HEK293T (cell line): ENCODE measurements at regions not wholly inside any gene's neighbourhood (a gene's known extent, or its start where the extent isn't known, plus 50 kb on each side); places are given as distances from the start of the nearest gene placed in this dataset.

Experiments
- CTCF ChIA-PET: fragments of 350-600 bp; formaldehyde crosslinking; extraction: SDS; loops from one replicate; lab custom pipeline; 2021; ENCODE audit warnings: antibody characterized with exemption, inconsistent platforms; lab: Yijun Ruan, JAX
- POLR2A ChIA-PET: fragments of 350-600 bp; formaldehyde crosslinking; extraction: SDS; loops from one replicate; lab custom pipeline; 2020; ENCODE audit warnings: antibody characterized with exemption, inconsistent platforms; lab: Yijun Ruan, JAX
- DNase-seq: peaks from one replicate; pipeline ENCODE4 v3.0.0; 2012; ENCODE audit warnings: mixed read lengths; ENCODE audit errors: extremely low spot score
- ARNT ChIP-seq: fragments of 450-650 bp; IDR thresholded peaks from 2 replicates; pipeline ENCODE4 v1.6.1; 2017; ENCODE audit warnings: mild to moderate bottlenecking
- BHLHE40 ChIP-seq: fragments of 450-650 bp; IDR thresholded peaks from 2 replicates; pipeline ENCODE4 v1.6.1; 2016; ENCODE audit warnings: mild to moderate bottlenecking, moderate library complexity, borderline replicate concordance
- CTBP1 ChIP-seq: fragments of 450-650 bp; IDR thresholded peaks from 2 replicates; pipeline ENCODE4 v1.6.1; 2016; ENCODE audit warnings: borderline replicate concordance
- ELF4 ChIP-seq: fragments of 450-650 bp; IDR thresholded peaks from 2 replicates; pipeline ENCODE4 v1.6.1; 2017; ENCODE audit warnings: antibody characterized with exemption
- FOXA1 ChIP-seq: fragments of 450-650 bp; IDR thresholded peaks from 2 replicates; pipeline ENCODE4 v1.6.1; 2016; ENCODE audit warnings: mild to moderate bottlenecking
- FOXK2 ChIP-seq: fragments of 450-650 bp; IDR thresholded peaks from 2 replicates; pipeline ENCODE4 v1.6.1; 2016; ENCODE audit warnings: mild to moderate bottlenecking
- FOXM1 ChIP-seq: fragments of 450-650 bp; IDR thresholded peaks from 2 replicates; pipeline ENCODE4 v1.6.1; 2017; ENCODE audit warnings: mild to moderate bottlenecking, borderline replicate concordance
- HDGF ChIP-seq: fragments of 450-650 bp; IDR thresholded peaks from 2 replicates; pipeline ENCODE4 v1.6.1; 2017; ENCODE audit warnings: antibody characterized with exemption, borderline replicate concordance
- L3MBTL2 ChIP-seq: fragments of 450-650 bp; conservative IDR thresholded peaks from 2 replicates; pipeline ENCODE4 v1.6.1; 2016; ENCODE audit warnings: mild to moderate bottlenecking
- LEF1 ChIP-seq: fragments of 450-650 bp; IDR thresholded peaks from 2 replicates; pipeline ENCODE4 v1.6.1; 2017; ENCODE audit warnings: mild to moderate bottlenecking, borderline replicate concordance
- NFRKB ChIP-seq: fragments of 450-650 bp; IDR thresholded peaks from 2 replicates; pipeline ENCODE4 v1.6.1; 2016; ENCODE audit warnings: mild to moderate bottlenecking, moderate library complexity
- SP1 ChIP-seq: fragments of 450-650 bp; IDR thresholded peaks from 2 replicates; pipeline ENCODE4 v1.6.1; 2017
- SUZ12 ChIP-seq: fragments of 450-650 bp; IDR thresholded peaks from 2 replicates; pipeline ENCODE4 v1.6.1; 2016; ENCODE audit warnings: mild to moderate bottlenecking
- TARDBP ChIP-seq: fragments of 450-650 bp; IDR thresholded peaks from 2 replicates; pipeline ENCODE4 v1.6.1; 2016
- ZNF384 ChIP-seq: fragments of 450-650 bp; IDR thresholded peaks from 2 replicates; pipeline ENCODE4 v1.6.1; 2016
- TF ChIP-seq, protein P1 (sequence below): fragments of 450-650 bp; IDR thresholded peaks from 2 replicates; pipeline ENCODE4 v1.6.1; 2016

DNA sequence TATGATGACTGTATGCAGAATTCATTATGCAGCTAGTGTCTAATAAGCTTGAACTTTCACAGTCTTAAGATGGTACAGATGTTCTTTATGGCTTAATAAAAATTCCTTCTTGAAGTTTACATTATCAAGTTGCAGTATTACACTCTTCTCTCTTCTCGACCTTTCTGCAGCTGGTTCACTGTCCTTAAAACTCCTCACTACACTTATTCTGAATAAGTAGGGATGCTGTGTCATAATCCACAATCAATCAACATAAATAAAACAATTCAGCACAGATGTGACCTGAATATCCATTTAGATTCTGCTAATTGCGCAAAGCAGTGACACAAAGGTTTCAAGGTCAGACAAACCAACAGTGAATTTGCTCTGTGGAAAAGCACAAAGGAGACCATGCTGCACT is 356.8 kb downstream of the SUCLG1 start:
- CTCF ChIA-PET: no interaction called here

DNA sequence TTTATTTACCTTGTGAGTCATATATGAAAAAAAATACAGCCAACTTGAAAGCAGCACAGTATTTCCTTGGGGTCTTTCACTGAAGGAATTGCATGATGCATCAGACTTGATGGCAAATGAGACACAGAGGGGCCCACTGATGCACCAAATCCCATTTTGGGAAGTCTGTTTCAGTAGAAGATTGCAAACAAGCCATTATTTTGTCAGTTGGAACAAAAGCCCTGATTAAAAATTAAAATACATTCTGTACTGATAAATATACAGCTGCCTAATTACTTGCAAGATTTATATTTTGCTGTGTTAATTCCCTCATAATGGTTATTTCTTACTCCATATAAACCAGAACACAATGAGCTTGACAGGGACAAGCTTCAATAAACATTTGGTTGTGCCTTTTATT is 370.4 kb downstream of the SUCLG1 start:
- no peak for TF ChIP-seq ZNF384
- TF ChIP-seq FOXA1: no peak
- TF ChIP-seq TARDBP: no peak
- TF ChIP-seq FOXM1: no peak
- no peak for TF ChIP-seq LEF1
- no peak for TF ChIP-seq ELF4
- TF ChIP-seq NFRKB: no peak
- TF ChIP-seq, protein P1, sequence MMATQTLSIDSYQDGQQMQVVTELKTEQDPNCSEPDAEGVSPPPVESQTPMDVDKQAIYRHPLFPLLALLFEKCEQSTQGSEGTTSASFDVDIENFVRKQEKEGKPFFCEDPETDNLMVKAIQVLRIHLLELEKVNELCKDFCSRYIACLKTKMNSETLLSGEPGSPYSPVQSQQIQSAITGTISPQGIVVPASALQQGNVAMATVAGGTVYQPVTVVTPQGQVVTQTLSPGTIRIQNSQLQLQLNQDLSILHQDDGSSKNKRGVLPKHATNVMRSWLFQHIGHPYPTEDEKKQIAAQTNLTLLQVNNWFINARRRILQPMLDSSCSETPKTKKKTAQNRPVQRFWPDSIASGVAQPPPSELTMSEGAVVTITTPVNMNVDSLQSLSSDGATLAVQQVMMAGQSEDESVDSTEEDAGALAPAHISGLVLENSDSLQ: no peak
- no peak for TF ChIP-seq BHLHE40
- TF ChIP-seq L3MBTL2: no peak
- TF ChIP-seq SUZ12: no peak
- TF ChIP-seq FOXK2: no peak
- ChIA-PET POLR2A (no interaction called here), CTCF (no interaction called here)
- no peak for DNase-seq

More for the DNA sequence above, 356.8 kb downstream of the SUCLG1 start:
- DNase-seq: no peak
- POLR2A ChIA-PET: no interaction called here
- TF ChIP-seq LEF1 (no peak), FOXK2 (no peak), ZNF384 (no peak), FOXM1 (no peak), NFRKB (no peak), FOXA1 (no peak), SUZ12 (no peak), CTBP1 (no peak), HDGF (no peak), L3MBTL2 (no peak), SP1 (no peak), ELF4 (no peak), BHLHE40 (no peak), ARNT (no peak), TARDBP (no peak)
- TF ChIP-seq, protein P1: no peak

DNA sequence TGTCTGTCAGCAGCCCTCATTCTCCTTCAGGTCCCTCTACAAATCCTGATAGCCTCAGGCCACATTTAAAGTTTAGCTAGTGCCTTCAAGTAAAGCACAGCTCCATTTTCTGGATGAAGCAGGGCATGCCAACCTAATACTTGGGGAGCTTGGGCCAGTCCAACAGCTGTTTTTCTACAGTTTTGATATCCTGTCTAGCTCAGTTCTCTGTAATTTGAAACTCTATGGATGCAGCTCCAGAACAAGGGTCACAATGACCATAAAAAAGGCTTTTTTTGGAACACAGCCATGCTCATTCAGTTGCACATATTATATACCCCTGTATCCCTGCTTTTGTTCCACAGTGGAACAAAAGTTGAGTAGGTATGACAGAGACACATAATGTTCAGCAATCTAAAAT is 373.5 kb downstream of the SUCLG1 start:
- ChIA-PET POLR2A (no interaction called here), CTCF (no interaction called here)
- no peak for DNase-seq
- TF ChIP-seq ARNT: no peak
- TF ChIP-seq ZNF384: no peak
- TF ChIP-seq HDGF: no peak
- TF ChIP-seq, protein P1: no peak
- TF ChIP-seq FOXK2: no peak
- TF ChIP-seq SP1: no peak

DNA sequence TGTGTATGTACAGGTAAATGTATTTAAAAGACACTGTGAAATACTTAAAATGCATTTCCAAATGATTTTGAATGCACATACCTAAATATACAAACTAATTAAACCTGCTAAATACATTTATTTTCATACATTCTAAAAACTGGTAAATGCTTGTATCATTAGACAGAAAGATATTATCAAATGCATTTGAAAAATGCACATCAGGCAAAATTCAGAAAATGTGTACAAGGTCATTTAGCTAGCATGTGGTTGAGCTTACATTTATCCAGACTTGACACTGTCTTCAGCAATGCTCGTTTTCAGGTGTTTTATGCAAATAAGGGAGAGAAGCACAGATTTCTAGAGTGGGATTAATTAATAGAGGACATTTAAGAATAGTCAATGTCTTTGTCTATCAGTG is 374.2 kb downstream of the SUCLG1 start:
- DNase-seq: no peak
- POLR2A ChIA-PET: no interaction called here
- TF ChIP-seq NFRKB: no peak
- TF ChIP-seq ARNT: no peak
- no peak for TF ChIP-seq FOXK2
- CTCF ChIA-PET: no interaction called here

DNA sequence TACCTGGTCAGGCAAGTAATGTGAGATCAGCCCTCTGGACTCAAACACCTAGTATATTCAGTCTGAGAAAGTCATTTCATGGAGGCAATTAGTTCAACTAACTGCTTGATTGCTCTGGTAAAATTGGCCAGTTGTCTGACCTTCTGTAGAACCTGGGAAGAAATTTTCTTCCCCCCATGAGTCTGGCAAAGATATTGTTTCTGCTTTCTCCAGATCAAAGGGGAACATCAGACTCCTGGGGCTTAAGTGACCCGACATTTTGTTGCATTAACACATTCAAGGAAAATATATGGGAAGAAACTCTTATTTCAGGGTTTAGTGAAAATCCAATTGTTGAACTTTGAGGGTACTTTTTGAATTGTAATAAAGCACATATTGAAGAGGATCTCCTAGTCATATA is 375.1 kb downstream of the SUCLG1 start:
- CTCF ChIA-PET: no interaction called here
- POLR2A ChIA-PET: no interaction called here
- TF ChIP-seq NFRKB (no peak), TARDBP (no peak), ARNT (no peak), ELF4 (no peak), SUZ12 (no peak), ZNF384 (no peak), FOXA1 (no peak), FOXM1 (no peak), CTBP1 (no peak)
- TF ChIP-seq, protein P1: no peak
- no peak for DNase-seq

DNA sequence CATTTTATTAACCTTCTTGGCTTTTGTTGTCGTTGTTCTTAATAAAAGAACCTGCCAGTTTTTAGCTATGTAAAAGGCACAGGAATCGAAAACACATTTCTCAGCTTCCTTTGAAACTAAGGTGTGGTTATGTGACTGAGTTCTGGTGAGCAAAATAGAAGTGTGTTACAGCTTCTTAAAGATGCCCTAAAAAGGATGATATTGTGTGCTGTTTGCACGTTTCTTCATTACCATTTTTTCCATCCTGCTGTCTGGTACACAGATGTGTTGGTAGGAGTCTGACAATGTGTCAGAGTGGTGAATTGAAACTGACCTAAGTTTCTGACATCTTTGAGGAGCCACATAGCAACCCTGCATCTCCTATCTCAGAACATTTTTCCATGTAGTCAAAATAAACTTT is 380.6 kb downstream of the SUCLG1 start:
- DNase-seq: no peak
- POLR2A ChIA-PET: no interaction called here
- no peak for TF ChIP-seq SUZ12
- TF ChIP-seq ZNF384: no peak
- TF ChIP-seq BHLHE40: no peak
- TF ChIP-seq SP1: no peak
- no peak for TF ChIP-seq ARNT
- TF ChIP-seq CTBP1: no peak
- TF ChIP-seq ELF4: no peak
- TF ChIP-seq, protein P1: no peak
- TF ChIP-seq NFRKB: no peak
- no peak for TF ChIP-seq FOXK2
- no peak for TF ChIP-seq HDGF
- TF ChIP-seq L3MBTL2: no peak
- TF ChIP-seq TARDBP: no peak
- no peak for TF ChIP-seq FOXM1

More for the DNA sequence above, 380.6 kb downstream of the SUCLG1 start:
- CTCF ChIA-PET: interaction anchor here (0.7 kb wide), 1 partner anchor 177 kb away, joined by 3 read pairs; no protein-coding TSS in a partner anchor
